Heart left ventricle (tissue), 13 donors: ENCODE measurements at regions not wholly inside any gene's neighbourhood (a gene's known extent, or its start where the extent isn't known, plus 50 kb on each side); places are given as distances from the start of the nearest gene placed in this dataset.

Experiments
- POLR2A ChIP-seq, 2 donors: fragments of 450-650 bp; IDR thresholded peaks; one replicate each; pipeline ENCODE4 v1.6.1; 2017; ENCODE audit warnings: antibody characterized with exemption in 2 of 2, mild to moderate bottlenecking in 2 of 2, moderate library complexity in 2 of 2
- TF ChIP-seq, protein P1 (sequence below), 12 donors: fragments of 200-600 bp; sonication (generic) in 4 of 12; IDR thresholded peaks; one replicate each; pipeline versions ENCODE4 v1.5.0 to v1.8.0; 2018 to 2022; ENCODE audit warnings: antibody characterized with exemption in 12 of 12, mild to moderate bottlenecking in 5 of 12
- donor health status: ischemic (EF 13 %, LVEDD 7.1; RV severe dilation, severe dysfunction).
- donor health status: DM: no; HTN: yes; CAD: no.
- donor health status: DM: no; HTN: no; CAD: no.
- donor health status: ischemic (EF 25% LVEDD 6.9; RV normal size, moderate dysfunction).
- donor health status: ischemic (EF 25% LVEDD 5.7; RV mildly dilated, moderate dysfunction).
- donor health status: ischemic (EF 35%, LVEDD 5.7; RV mildly dilated, moderate dysfunction).
- donor health status: nonischemic (EF 11% LVEDD 7.7; RV severe dilation, severe dysfunction).
- donor health status: DM: yes; HTN: yes; CAD: no.
- donor health status: PGD.
- donor health status: ischemic (EF 29% LVEDD 5.4; RV normal size, mild dysfunction).
- donor health status: nonischemic (EF 23%, LVEDD 6.1; RV moderate dilation, normal function).

GRCh38 chr6:130288065-130288464 is 65.3 kb upstream of the SAMD3 start:
- no peak for TF ChIP-seq POLR2A (IDR thresholded peaks at IDR 0.05)
- TF ChIP-seq, protein P1, sequence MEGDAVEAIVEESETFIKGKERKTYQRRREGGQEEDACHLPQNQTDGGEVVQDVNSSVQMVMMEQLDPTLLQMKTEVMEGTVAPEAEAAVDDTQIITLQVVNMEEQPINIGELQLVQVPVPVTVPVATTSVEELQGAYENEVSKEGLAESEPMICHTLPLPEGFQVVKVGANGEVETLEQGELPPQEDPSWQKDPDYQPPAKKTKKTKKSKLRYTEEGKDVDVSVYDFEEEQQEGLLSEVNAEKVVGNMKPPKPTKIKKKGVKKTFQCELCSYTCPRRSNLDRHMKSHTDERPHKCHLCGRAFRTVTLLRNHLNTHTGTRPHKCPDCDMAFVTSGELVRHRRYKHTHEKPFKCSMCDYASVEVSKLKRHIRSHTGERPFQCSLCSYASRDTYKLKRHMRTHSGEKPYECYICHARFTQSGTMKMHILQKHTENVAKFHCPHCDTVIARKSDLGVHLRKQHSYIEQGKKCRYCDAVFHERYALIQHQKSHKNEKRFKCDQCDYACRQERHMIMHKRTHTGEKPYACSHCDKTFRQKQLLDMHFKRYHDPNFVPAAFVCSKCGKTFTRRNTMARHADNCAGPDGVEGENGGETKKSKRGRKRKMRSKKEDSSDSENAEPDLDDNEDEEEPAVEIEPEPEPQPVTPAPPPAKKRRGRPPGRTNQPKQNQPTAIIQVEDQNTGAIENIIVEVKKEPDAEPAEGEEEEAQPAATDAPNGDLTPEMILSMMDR (IDR thresholded peaks at IDR 0.05), result no peak
